CD4-positive, alpha-beta T cell treated with Interleukin-2 at 100 ng/mL for 4 hours (primary cell): ENCODE measurements at regions not wholly inside any gene's neighbourhood (a gene's known extent, or its start where the extent isn't known, plus 50 kb on each side); places are given as distances from the start of the nearest gene placed in this dataset.

Source experiments
- DNase-seq: peaks from one replicate; pipeline ENCODE4 v3.0.0-alpha.2; 2020; ENCODE audit warnings: low spot score

- no peak for DNase-seq
Measured at GRCh38 chr10:5310914-5311313, 53.9 kb upstream of the UCN3 start.

DNA sequence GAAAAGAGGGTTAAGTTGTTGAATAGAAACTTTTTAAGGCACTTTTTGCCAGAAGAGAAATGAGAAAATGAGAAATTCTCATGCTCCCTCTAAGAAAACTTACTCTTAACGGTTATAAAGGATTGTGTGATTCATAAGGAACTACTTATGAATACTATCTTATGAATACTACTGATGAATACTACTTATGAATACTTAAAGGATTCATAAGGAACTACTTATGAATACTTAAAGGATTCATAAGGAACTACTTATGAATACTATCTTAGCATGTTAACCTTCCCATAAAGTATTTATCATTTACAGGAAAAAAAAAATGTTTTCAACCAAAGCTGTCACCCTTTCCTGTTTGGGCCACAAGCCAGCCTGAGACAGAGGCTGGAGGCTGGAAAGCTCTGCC is 53.1 kb upstream of the UCN3 start:
- DNase-seq = no peak

DNA sequence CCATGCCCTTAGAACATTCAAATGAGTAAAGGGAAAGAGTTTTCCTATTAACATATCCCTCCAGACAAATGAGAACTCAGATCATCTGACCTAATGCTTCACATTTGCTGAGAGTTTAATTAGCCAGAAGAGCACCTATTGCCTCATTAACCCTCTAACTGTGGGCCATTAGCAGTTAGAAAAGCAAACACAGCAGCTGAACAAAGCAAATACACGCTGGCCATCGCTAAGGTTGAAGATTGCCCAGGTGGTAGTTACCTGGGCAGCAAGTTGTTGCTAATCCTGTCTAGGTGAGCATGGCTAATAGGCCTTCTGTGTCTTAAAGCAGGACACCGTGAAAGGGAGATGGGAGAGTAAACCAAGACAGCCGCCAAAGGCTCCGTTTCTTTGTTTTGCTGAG is 49.9 kb upstream of the UCN3 start:
- no peak for DNase-seq
